ENCODE measurements at regions not wholly inside any gene's neighbourhood (a gene's known extent, or its start where the extent isn't known, plus 50 kb on each side); places are given as distances from the start of the nearest gene placed in this dataset.

GRCh38 chr16:87221633-87222032 lies 95.6 kb downstream of the C16orf95 start:
- no peak for DNase-seq

DNA sequence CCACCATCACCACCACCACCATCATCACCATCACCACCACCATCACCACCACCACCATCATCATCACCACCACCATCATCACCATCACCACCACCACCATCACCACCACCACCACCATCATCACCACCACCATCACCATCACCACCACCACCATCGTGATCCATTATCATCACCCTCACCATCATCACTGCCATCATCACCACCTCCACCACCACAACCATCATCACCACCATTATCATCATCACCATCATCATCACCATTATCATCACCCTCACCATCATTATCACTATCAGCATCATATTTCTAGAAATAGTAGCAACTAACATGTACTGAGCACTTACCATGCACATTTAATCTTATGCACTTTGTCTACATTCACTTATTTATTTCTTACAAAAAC lies 94.9 kb downstream of the C16orf95 start:
- no peak for DNase-seq

DNA sequence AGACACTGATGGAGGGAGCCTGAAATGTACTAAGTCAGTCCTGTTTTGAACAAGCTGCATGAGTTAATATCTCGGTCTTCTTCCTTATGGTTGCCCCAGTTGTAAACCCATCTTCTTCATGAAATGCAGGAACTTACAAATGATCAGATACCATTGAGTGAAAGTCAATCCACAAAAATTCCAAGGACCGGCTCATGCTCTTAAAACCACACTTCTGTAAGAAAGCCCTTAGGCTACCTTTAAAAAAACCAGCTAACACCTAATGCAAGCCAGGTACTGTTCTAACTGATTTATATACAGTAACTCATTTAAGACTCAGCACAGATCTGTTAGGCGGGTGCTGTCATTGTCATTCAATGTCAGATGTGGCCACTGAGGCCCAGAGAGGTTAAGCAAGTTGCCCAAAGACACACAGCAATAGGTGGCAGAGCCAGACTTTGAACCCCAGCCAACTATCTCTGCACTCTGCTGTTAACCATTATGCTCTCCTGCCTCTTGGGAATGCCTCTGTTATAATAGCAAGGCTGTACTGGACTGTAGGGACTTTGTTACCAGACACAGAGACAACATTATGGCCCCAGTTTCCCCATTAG lies 93.4 kb downstream of the C16orf95 start:
- no peak for DNase-seq

GRCh38 chr16:87226926-87227295 lies 90.3 kb downstream of the C16orf95 start:
- DNase-seq = no peak

DNA sequence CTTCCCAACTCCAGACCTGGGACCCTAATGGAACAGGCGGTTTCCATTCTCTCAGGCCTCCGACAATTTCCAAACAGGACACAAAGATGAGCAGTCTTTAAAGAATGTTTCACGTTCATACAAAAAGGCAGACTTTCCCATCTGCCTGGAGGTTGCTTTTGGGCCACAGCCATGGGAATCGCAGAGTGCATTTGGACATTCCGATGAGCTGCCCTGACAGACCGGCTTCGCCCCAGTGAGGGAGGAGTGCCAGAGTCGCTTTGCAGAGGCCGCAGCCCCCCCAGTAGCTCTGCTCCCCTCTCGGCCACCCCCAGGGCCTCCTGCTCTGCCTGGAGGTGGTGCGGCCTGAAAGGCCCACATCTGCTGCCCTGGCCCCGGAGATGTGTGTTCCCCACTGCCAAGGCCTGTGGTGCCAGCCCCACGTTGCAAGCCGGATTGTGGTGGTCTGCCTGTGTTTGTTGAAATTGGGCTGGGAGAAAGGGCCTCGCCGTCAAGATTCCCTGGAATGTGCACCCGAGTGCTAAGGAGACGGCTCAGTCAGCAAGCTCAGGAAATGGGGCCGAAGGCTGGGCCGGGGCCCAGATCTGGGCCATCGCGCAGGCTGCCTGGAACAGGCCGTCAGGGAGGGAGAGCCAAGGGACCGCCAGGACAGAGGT lies 89.8 kb downstream of the C16orf95 start:
- no peak for DNase-seq

GRCh38 chr16:87228363-87228762 lies 88.8 kb downstream of the C16orf95 start:
- no peak for DNase-seq

DNA sequence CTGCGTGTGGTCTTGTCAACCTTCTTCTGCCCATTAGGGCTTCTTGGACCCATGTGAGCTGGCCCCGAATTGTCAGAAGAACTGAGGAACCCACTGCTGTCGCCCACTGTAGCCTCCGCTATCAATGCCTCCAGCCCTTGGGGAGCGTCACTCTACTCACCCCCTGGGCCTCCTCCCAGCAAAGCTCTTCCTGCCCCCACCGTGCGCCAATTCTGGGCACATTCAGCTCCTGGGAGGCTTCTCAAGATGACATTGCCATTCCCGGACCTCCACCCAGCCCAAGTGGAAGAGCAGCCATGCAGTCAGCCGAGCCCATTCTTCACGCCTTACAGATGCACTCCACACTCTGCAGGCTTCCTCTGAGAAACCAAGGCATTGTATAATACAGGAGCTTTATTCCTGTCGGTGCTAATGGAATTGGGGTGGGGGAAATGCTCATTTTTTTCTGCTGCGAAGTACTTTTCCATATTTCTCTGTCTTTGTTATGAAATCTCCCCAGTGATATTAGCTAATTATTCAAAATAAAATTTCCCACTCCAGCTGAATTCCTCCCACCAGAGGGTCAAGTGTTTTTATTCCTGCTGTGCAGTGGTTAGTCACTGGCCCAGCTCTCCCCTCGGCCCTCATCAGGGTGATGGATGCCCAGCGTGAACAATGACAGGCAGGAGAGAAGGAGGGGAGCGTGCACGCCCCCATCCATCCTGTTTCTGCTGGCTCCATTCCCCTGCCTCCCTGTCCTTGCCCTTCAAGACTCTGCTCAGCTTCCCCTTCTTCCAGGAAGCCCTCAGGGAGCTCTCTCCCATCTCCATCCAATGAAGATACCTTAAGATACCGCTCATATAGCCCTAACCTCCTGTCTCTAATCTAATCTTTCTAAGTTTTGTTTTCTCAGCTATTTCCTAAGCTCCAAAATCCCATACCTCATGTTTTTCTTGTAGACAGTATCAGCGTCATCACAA lies 87.7 kb downstream of the C16orf95 start:
- DNase-seq = no peak

GRCh38 chr16:87230571-87230970 lies 86.6 kb downstream of the C16orf95 start:
- DNase-seq = no peak

DNA sequence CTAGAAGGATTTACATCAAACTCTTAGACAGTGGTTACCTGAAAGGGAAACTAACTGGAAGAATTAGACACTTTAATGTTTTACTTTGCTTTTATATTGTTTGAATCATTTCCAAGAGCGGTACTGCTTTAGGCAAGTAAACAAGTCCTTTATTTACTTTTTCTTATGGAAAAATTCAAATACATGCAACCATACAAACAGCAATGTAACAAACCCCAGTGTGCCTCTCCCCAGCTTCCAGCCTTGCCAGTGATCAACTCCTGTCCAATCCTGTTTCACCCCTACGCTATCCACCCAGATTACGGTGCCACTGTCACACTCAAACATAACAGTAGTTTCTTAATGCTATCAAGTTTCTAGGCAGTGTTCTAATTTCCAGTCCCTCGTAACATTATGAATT lies 85.9 kb downstream of the C16orf95 start:
- DNase-seq = no peak

DNA sequence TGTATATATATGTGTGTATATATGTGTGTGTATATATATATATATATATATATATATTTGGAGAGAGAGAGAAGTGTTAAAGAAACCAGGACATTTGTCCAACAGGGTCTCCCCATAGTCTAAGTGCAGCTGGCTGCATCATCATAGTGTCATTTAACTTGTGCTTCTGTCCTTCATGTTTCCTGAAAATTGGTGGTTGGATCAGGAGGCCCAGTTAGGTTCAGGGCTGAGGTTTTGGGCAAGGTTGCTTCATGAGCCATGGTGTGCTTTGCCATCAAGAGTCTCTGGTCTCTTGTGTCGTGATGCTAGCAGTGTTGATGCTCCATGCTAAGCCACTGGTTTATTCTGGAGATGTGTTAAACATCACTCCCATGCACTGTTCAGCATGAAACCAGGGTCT lies 85.3 kb downstream of the C16orf95 start:
- no peak for DNase-seq

DNA sequence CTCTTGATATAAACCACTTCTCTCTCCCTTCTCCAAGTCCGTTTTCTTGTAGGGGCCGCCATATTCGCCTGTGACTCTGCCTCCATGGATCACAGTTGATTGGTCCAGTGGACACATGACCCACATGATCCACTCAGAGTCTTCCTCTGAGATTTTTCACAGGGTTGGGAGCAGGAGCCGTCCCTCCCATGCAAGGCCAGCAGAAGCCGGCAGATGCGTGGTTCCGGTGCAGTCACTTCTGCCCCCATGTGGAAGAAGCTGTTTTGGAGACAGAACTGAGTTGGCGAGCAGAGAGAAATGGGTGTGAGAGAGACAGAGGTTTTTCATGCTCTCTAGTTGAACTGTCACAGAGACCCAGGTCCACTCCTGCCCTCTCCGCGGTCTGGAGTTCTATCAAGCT lies 83.3 kb downstream of the C16orf95 start:
- DNase-seq = no peak

DNA sequence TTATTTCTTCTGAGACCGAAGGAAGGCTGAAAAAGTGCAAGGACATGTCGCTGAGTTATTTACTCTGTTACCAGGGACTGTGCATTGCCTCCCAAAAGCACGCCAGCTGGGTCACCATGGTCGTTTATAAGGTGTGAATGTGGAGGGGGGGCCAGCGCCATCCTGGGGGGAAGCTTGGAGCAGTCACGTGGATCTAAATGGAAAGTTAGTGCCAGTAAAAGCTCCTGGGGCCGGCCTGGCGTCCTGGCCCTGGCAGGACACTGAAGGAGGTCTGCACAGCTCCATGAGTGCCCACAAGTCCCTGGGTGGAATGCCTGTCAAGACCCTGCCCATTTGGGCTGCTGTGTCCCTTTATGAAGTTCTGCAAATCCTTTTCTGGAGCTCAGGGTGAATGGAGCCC lies 82.6 kb downstream of the C16orf95 start:
- no peak for DNase-seq

DNA sequence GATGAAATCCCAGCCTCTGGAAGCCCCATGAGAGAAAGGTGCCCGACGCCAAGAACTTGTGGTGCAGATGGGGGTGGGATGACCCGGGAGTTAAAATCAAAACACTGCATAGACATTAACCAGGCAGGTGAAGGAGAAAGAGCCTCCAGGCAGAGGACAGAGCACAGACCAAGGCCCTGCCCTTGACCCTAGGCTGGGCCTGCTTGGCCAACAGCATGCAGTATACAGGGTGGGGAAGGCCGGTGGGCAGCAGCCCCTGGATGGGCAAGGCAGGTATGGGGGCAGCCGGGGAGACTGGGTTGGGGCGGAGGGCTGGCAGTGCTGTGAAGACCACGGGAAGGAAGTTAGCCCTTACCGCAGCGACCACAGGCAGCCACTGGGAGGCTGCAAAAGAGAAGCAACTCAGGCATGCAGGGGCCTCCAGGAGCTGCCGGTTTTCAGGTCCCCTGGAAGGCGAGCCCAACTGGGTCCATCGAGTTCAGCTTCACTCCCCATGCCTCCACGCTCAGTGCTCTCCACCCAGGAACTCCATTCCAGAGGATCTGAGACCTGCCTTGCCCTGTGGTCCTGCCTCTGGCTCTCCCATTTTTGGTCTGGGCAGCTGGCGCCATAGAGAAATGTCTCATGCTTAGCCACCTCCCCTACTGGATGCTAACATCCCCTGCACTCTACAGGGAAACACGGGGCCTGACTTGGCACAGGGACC lies 81.2 kb downstream of the C16orf95 start:
- no peak for DNase-seq

DNA sequence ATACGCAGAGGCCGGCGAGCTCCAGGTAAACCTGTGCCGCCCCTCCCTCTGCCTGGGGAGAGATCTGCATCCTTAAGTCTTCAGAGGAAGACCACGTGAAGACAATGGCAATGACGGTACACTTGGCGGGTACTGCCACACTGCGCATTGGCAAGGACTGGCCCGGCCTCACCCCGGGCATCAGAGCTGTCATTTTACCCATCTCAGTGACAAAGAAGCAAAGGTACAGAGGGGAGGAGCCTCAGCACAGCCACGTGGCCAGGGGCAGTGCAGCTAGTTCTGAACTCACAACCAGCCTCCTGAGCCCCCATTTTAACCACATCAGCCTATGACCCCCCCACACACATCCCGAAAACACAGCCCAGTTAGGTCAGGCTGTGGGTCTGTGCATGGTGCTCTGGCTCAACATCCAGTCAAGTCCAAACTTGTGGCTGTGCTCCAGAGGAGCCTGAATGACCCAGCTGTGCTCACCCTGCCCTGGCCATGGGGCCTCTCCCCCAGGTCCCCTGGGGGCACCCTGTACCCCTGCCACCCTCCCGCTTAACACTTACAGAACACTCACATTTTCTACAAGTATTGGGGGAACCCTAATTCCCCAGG lies 80.6 kb downstream of the C16orf95 start:
- no peak for DNase-seq

DNA sequence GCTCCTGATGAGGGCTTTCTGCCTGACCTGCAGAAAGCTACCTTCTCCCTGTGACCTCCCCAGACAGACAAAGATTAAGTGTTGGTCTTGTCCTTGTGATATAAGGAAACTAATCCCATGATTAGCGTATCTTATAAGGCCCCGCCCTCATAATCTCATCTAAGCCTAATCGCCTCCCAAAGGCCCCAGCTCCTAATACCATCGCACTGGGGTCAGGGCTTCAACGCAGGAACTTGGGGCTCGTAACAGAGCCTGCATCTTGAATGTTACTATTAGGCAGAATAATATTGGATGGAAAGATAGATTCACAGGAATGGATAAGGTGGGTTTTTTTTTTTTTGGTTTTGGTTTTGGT lies 78.9 kb downstream of the C16orf95 start:
- no peak for DNase-seq

DNA sequence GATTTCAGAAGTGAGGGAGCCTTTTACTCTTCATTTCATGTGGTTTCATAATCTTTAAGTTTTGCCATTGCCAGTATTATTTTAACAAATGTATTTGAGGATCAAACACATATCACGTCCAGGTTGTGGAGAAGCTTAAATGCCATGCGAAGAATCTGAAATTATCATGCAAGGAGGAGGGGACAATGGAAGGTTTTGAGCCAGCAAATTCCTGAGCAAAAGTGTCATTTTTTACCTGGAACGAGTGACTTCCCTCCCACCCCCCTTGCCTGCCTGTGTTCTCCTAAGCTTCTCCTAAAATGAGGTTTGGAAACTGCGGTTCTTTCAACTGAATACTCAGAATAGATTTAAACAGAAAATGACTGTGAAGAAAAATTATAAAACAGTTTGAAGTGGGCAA lies 77.6 kb downstream of the C16orf95 start:
- DNase-seq = no peak

GRCh38 chr16:87240211-87241136 lies 76.7 kb downstream of the C16orf95 start:
- no peak for DNase-seq

DNA sequence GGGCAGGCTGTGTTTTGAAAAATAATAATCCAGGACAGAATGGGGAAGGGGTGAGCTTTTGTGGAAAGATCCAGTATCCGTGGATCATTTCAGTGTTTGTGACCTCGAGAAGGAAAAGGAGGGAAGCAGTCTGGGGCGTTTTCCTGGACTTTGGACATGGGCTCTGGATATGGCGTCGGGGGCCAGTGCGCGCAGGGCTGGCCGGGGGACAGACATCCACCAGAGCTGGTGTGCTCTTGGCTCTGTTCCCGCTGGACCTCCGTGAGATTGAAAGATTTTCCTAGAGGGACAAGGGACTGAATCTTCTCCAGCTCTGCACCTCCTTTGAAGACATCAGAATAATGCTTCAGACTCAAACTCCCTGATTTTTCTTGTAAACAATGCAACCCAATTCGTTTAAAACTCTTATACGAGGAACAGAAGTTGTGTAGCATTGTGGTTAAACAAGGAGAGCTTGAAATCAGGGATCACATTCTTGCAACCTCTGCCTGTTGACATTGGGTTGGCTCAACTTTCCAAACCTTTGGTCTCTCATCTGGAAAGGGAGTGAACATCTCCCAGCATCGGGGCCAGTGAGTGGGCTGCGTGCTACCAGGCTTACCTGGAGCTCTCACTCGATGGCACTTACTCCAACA lies 75.9 kb downstream of the C16orf95 start:
- no peak for DNase-seq

GRCh38 chr16:87243478-87243877 lies 73.7 kb downstream of the C16orf95 start:
- no peak for DNase-seq

DNA sequence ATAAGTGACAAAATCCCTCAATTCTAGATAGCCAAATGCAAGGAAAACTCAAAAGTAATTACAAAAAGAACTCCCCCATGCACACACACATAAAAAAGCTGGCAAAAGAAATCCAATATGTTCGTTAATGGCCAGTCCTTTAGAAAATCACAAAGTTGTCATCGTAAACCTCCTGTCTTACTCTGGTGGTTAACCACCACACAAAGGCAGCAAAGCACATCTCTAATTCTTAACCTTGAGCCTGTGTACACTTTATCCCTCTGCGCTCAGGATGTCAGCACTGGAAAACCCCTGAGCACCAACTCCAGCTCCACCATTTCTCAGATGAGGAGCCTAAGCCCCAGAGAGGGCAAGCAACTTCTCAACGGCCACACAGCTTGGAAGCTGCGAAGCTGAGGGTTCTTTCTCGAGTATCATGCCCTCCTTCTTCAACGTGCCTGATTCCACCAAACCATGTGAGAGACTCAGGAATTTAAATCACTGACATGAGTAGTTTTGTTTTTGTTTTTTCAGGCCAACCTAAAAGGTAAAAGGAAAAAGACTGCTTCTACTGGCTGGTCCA lies 72.5 kb downstream of the C16orf95 start:
- DNase-seq = no peak

DNA sequence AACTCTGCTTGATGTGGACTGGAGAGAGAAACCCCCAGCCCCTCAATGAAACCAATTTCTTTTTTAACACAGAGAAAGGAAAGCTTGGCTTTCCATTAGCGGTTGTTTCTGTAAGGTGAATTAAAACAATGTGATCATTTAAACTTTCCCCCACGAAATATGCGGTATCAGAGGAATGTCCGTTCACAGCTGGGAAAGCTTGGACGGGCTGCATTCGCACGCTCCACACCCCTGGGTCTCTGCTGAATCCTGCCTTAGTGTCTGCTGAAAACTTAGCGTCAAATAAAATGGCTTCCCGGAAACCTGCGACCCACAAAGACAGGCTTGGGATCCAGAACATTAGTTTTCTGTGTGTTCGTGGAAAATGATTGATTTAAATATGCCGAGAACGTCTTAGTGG lies 71.7 kb downstream of the C16orf95 start:
- no peak for DNase-seq
